GM06990 (cell line): ENCODE measurements at regions not wholly inside any gene's neighbourhood (a gene's known extent, or its start where the extent isn't known, plus 50 kb on each side); places are given as distances from the start of the nearest gene placed in this dataset.

Source experiments
- DNase-seq: peaks from one replicate; pipeline ENCODE4 v3.0.0-alpha.2; 2011; ENCODE audit not compliant: insufficient read length; ENCODE audit errors: extremely low read depth
- H3K27me3 ChIP-seq: replicated peaks from 2 replicates; pipeline ENCODE4 v1.6.0; 2011; ENCODE audit warnings: low read length; ENCODE audit not compliant: control insufficient read depth, insufficient read depth
- H3K36me3 ChIP-seq: 2 replicates; pipeline ENCODE4 v1.5.1; 2011; ENCODE audit warnings: low read length; ENCODE audit not compliant: control insufficient read depth, insufficient read depth
- H3K4me3 ChIP-seq: replicated peaks from 2 replicates; pipeline ENCODE4 v1.5.1; 2011; ENCODE audit warnings: low read depth, mild to moderate bottlenecking, control low read depth, low read length
- TF ChIP-seq, protein P1 (sequence below): IDR thresholded peaks from 2 replicates; pipeline ENCODE4 v1.5.1; 2011; ENCODE audit warnings: low read length, control low read depth, mild to moderate bottlenecking, inconsistent platforms; ENCODE audit not compliant: insufficient read depth, poor library complexity, severe bottlenecking

GRCh38 chr7:149622444-149623210, 125.0 kb upstream of the ZNF746 start:
- TF ChIP-seq, protein P1, sequence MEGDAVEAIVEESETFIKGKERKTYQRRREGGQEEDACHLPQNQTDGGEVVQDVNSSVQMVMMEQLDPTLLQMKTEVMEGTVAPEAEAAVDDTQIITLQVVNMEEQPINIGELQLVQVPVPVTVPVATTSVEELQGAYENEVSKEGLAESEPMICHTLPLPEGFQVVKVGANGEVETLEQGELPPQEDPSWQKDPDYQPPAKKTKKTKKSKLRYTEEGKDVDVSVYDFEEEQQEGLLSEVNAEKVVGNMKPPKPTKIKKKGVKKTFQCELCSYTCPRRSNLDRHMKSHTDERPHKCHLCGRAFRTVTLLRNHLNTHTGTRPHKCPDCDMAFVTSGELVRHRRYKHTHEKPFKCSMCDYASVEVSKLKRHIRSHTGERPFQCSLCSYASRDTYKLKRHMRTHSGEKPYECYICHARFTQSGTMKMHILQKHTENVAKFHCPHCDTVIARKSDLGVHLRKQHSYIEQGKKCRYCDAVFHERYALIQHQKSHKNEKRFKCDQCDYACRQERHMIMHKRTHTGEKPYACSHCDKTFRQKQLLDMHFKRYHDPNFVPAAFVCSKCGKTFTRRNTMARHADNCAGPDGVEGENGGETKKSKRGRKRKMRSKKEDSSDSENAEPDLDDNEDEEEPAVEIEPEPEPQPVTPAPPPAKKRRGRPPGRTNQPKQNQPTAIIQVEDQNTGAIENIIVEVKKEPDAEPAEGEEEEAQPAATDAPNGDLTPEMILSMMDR = no peak
- no peaks in the 10 kb centered on the region for H3K27me3 ChIP-seq
- H3K36me3 ChIP-seq = peaks cover 16% of the 10 kb centered on the region
- H3K4me3 ChIP-seq = peak overlapping the region; percentile 92
- DNase-seq = no peak

- TF ChIP-seq, protein P1 = no peak
- peaks cover 23% of the 10 kb centered on the region for H3K36me3 ChIP-seq
- no peak for DNase-seq
- no peaks in the 10 kb centered on the region for H3K27me3 ChIP-seq
- no peak overlapping the region for H3K4me3 ChIP-seq
Measured at GRCh38 chr7:149621776-149622175, 124.2 kb upstream of the ZNF746 start.

DNA sequence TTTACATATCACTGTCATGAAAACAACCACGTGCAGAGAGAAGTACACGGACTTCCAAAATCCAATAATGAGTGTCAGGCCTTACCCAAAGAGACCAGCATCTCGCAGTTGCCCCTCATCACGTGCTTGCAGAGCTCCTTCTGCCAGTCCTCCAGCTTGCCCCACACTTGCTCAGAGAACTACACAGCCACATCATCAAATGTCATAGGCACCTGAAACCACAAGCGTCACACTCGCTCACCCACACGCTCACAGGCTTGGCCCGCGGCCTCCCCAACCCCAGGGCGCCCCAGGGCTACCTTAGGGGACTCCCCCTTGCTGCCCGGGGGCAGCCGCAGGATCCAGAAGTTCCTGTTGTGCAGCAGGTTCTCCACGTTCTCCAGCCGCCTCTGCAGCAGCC, 123.4 kb upstream of the ZNF746 start:
- TF ChIP-seq, protein P1 = no peak
- peaks cover 27% of the 10 kb centered on the region for H3K36me3 ChIP-seq
- DNase-seq = peak; percentile 73
- no peaks in the 10 kb centered on the region for H3K27me3 ChIP-seq
- no peak overlapping the region for H3K4me3 ChIP-seq

GRCh38 chr7:149616898-149617297, 119.3 kb upstream of the ZNF746 start:
- Histone ChIP-seq H3K27me3 (no peaks in the 10 kb centered on the region), H3K36me3 (peaks cover 44% of the 10 kb centered on the region), H3K4me3 (no peak overlapping the region)
- no peak for DNase-seq
- TF ChIP-seq, protein P1 = no peak

DNA sequence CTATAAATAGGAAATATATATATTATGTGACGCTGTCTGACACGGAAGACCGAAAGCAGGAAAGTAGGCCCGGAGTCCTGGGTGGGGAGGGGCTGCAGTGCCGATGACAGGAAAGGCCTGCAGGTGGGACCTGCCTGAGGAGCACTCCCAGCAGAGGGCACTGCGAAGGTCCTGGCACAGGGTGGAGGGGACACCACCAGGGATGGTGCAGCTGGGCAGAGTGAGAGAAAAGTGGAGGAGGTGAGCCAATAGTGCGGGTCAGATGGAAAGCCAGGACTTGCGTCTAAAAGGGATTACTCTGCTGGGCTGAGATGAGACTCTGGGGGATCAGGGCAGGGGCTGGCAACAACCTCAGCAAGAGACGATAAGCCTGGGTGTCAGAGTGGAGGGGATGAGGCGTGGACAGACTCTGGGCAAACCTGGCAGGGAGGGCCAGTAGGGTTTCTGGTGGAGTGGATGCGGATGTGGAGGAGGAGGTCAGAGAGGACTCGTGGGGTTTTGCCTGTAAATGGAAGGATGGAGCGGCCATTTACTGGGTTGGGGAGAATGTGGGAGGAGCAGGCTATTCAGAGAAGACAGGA, 118.2 kb upstream of the ZNF746 start:
- H3K36me3 ChIP-seq = peaks cover 48% of the 10 kb centered on the region
- no peaks in the 10 kb centered on the region for H3K27me3 ChIP-seq
- no peak for DNase-seq
- TF ChIP-seq, protein P1 = no peak
- H3K4me3 ChIP-seq = no peak overlapping the region
